KBM-7 (cell line): ENCODE measurements at regions not wholly inside any gene's neighbourhood (a gene's known extent, or its start where the extent isn't known, plus 50 kb on each side); places are given as distances from the start of the nearest gene placed in this dataset.

ENCODE experiments used
- DNase-seq: peaks from one replicate; pipeline ENCODE4 v3.0.0-alpha.2; 2015
- in situ Hi-C: fragments of 300-500 bp; cut with MboI; formaldehyde crosslinking; loops from 2 replicates; pipeline ENCODE4 v1.14.3; 2020; ENCODE audit warnings: low sequenced_read_pairs, low pct_unique_long_range_greater_than_20kb, mixed read lengths

DNA sequence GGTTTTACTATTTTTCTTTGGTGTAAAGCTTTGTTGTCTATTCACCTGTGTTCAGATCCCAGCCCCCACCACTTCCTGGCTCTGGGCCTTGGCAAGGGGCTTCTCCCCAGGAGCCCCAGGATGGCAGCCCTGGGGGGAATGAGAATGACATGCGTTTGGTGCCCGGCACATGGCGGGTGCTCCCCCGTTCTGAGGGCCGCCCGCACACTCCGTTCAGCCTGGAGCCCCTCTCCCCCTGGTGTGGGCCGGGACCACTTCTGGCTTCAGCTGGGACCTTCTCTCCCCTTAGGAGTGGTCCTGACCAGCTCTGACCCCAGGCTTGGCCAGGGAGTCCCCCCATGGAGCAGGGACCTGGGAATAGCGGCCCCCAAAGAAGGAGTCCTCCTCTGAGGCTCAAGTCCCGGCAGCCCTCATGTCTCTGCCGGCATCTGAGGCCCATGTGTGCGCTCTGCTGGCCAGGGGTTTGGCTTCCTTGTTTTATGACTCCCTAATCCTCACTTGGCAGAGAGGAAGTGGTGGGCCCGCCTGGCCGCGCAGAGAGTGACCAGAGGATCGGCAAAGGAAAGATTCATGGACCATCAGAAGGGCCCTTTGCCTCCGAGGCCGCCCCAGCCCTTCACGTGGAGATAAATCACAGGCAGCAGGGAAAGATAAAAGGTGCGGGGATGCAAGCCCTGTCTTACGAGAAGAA is 57.0 kb upstream of the LMX1B start:
- no peak for DNase-seq
- in situ Hi-C loops: no loop called here

DNA sequence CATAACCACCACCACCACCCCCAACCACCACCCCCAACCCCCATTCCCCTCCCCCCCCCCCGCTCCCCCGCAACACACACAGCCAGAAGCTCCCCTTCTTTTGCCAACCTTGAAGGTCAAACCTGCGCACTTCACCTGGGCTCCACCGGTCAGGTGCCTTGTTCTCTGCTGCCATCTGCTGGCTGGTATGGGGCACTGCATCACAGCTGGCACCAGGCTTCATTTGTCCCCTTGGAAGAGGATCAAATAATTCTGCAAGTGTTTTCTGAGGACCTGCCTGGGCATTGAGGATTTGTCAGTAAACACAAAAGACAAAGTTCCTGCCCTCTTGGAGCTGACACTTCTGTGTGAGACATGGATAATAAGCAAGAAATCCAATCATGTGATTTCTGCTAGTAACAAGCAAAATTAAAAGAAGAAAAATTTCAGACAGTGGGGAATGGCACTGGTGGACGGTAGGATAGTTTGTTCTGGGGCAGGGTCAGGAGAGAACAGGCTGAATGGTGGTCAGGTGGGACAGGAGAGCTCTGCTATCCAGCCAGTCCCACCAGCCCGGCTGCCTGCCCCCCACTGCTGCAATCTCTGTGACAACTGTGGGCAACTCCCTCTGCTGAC is 55.6 kb upstream of the LMX1B start:
- DNase-seq: peak; percentile 49
- in situ Hi-C loops: no loop called here

DNA sequence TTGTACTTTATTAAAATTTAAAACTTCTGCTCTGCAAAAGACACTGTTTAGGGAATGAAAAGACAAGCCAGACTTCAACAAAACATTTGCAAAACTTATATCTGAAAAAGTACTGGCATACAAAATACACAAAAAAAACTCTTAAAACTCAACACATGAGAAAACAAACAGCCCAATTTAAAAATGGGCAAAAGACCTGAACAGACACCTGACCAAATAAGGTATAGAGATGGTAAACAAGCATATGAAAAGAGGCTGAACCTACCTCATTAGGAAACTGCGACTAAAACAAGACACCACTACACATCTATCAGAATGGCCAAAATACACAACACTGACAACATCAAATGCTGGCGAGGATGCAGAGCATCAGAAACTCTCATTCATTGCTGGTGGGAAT is 54.4 kb upstream of the LMX1B start:
- DNase-seq: no peak
- in situ Hi-C loops: no loop called here

DNA sequence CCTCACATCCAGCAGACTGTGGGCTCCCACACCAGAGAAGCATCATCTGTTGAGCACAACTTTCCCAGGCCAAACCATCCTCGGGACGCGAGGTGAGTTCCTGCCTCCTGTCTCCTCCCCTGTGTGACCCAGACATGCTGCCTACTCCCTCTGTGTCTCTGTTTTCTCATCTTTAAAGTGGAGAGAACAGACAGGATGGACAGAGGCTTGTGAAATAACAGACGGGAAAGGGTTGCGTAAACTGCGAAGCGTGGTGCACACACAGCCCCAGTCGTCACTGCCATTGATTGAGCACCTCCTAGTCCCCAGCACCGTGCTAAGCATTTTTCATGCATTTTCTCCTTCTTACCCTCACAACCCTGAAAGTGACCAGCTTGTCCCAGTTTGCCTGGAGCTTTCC is 52.1 kb upstream of the LMX1B start:
- in situ Hi-C loops: no loop called here
- DNase-seq: no peak

DNA sequence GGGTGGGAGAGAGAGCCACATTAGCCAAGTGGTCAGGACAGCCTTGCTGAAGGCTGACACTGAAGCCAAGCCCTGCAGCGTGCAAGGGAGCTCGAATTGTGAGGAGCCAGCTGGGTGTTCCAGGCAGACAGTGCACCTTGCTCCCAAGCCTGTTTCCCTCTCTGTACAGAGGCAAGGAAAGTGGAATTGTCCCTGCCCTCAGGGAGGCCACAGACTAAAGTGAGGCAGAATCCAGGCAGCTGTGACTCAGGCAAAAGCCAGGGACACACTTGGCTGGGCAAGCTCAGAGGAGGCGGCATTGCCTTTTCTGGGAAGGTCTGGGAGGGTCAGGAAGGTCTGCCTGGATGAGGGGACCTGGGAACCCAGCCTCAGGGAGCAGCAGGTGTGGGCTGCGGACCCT is 50.2 kb upstream of the LMX1B start:
- no peak for DNase-seq
- in situ Hi-C loops: no loop called here
